ENCODE measurements at regions not wholly inside any gene's neighbourhood (a gene's known extent, or its start where the extent isn't known, plus 50 kb on each side); places are given as distances from the start of the nearest gene placed in this dataset.

DNA sequence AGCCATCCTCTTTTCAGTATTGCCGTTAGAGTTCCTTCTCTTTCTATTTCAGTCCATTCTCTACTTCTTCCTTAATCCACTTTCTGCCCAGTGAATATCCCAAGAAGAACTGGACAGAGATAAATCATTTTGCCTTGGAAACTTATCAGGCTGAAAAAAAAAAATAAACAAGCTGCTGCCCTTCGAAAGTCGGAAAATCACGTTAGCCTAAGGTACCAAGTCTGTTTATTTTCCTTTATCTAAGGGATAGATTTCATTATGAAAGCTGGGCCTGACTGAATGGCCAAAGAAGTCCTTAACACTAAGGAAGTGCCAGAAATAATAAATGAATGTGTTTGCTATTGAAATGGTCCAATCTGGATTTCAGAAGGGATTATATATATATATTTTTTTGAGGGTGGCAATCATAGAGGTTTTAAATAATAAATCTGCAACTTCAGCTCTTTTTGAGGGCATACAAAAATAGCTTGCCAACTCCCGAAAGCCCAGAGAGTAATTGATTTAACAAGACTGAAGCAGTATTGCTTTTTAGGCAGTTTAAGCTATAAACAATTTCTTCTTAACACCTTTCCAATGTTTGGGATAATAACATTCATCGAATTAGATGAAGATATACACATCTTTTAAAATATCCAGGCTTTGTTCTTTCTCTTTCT lies 127.0 kb upstream of the STMND1 start:
- no peak for DNase-seq

DNA sequence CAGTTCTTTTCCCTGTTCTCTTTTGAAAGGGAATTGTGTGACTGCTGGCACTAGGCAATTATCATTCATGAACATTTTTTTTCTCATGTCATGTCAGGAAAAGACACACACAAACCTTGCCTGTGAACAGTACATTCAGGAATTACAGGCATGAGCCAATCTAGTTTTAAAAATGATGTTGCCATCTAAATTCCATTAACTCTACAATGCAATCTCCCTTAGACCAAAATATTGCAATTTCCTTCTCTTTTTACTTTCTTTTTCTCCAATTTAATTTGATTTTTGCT lies 127.5 kb upstream of the STMND1 start:
- DNase-seq: no peak

DNA sequence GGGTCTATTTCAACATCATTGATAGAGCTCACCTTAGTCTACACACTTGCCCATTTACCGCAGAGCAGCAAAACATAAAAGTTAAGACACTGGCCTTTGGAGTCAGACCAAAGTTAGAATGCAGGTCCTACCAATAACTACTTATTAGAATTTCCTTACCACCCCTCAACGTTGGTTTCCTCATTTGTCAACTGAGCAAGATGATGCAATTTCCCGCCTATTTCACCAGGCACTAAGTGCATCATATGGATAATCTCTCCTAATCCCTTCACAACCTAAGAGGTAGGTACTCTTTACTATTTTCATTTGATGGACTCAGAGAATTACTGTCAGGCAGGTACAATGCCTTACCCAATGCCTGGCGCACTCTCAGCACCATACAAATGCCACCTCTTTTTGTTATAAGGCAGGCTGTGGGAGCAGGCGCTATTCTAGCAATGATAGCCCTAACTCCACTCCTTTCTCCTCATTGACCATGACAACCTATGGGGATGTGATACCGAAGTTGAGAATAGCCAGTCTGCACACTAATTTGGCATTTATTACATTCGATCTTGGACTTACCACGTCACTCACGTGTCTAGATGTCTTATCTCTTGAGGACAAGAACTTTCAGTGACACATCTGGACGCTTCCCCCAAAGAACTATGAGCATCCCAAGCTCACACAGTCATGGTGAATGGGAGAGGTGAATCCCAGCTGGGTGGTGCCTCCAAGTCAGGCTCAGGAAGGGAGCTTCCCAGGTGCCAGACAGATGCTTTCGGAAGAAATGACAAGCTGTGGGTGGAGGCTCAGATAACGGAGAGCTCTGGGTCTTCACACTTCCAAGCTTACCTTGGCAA lies 128.1 kb upstream of the STMND1 start:
- no peak for DNase-seq

DNA sequence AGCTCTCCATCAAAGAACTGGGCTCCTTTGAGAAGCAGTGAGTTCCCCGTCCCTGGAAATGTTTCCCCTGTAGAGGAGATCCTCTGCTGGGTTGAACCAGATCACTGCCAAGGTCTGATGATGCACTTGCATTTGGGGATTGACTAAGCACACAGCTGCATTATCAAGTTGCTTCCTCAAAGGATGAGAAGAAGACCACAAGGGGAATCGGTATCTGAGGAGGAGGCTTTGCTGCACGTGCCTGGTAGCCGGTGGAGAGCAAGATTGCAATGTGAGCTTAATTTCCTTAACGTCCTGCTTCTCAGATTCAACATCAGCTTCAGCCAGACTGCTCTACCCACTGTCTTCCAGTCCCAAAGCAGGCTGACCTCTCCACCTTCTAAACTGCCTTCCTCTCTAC lies 128.8 kb upstream of the STMND1 start:
- DNase-seq: no peak

DNA sequence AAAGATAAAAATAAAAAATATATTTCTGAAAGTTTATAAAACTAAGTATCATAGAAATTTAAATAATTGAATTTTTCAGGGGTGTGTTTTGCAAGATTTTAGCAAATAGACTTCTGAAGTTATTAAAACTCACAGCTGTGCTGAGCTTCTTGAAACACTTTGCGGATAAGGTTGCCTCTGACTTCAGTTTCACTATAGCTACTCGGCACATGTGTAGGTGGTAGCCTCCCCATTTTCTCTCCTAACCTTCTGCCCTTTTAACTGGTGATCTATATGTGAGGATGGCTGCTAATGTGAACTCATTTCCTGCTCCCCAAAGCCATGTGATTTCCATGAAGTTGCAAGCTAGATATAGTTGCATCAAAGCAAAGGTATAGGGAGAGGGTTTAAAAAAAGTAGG lies 129.3 kb upstream of the STMND1 start:
- DNase-seq: no peak

DNA sequence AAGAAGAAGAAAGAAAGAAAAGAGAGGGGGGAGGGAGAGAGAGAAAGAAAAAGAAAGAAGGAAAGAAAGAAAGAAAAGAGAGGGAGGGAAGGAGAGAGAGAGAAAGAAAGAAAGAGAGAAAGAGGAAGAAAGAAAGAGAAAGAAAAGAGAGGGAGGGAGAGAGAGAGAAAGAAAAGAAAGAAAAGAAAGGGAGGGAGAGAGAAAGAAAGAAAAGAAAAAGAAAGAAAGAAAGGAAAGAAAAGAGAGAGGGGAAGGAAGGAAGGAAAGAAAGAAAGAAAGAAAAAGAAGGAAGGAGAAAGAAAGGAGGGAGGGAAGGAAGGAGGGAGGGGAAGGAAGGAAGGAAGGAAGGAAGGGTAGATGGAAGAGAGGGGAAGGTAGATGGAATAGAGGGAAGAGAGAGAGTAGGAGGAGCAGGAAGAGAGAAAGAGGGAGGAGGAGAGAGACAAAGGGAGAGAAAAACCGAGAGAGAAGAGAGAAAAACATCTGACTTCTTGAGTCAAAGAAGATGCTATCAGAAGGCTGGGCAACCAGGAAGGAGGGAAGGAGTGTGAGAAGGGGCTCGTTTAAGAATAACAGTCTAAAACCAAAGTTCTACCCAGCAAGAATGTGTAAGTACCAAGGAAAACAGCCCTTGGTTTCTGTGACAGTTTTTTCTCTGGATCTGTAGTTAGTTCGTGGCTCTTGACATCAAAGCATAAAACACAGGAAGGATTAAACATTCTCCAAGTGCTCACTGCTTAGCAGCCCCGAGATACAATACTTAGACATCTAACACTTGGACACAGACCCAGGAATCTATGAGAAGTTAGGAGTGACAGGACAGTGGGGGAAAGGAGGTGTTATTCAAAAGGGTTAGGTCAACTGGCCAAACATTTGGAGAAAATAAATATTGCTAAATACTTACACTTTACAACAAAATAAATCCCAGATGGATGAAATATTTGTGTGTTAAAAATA lies 131.9 kb upstream of the STMND1 start:
- DNase-seq: no peak

DNA sequence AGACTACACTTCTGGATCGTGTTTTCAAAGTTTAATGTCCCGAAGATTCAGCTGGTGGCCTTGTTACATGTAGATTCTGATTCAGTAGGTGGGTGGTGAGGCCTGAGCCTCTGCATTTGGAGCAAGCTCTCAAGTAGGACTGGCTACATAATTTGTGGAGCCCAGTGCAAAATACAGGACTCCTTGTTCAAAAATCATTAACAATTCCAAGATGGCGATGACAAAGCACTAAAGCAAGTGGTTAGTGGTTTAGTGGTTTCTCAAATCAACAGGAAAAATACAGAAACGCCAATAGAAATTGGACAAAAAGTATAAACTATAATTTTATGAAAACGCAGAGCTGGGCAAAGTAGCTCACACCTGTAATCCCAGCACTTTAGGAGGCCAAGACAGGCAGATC lies 133.7 kb upstream of the STMND1 start:
- DNase-seq: no peak

DNA sequence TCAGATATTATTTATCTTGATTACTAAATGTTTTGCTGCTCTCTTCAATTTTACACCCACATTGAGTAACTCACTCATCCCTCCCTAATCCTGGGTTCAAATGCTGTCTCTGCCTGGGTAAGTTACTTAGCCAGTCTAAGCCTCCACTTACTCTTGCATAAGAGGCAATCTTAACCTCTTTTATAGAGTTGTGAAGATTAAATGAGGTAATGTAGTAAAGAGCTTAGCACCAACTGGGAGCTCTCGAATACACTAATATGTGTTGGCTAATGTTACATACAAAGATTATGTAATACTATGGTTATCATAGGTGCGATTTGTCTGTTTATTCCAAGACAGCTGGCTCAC lies 134.4 kb upstream of the STMND1 start:
- no peak for DNase-seq

DNA sequence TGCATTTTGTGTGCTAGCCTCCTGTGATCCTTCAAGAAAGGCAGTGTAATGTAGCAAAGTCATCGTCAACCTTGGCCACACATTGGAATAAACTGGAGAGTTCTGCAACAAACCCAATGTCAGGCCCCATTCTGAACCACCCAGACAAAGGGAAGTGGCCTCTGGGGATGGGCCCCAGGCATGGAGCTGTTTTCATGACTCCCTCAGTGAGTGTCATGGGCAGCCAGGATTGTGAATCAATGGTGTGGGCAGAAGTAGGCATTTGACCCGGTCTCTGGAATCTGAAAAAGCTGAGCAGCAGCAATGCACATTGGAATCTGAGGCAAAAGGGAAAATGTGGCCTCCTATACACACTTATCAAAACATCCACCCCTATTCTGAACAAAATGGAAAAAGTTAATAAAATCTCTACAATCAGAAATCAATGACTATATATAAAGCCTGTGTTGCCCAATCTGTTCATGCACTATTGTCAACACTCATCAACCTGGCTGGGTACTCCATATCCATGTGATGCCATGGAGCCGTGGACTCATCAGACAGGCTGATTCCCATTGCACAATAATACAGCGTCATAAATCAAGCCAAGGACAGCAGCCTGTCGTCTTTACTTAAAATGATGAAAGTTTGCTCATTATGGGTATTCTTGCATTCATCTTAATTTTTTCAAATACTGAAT lies 134.9 kb upstream of the STMND1 start:
- no peak for DNase-seq

DNA sequence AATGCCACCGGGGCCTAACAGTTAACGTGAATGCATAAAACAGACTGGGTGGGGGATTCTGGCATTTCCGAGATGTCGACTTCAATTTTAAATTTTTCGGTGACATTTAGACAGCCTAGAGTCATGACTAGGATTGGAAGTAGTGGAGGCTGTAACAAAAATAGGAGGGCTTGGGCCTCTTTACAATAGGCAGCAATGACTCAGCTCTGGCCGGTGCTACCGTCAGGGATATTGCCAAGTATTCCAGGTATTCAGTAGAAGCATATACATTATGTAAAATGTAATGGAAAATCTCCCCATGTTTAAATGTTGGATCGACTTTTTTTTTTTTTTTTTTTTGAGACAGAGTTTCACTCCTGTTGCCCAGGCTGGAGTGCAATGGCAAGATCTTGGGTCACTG lies 136.2 kb upstream of the STMND1 start:
- DNase-seq: no peak

DNA sequence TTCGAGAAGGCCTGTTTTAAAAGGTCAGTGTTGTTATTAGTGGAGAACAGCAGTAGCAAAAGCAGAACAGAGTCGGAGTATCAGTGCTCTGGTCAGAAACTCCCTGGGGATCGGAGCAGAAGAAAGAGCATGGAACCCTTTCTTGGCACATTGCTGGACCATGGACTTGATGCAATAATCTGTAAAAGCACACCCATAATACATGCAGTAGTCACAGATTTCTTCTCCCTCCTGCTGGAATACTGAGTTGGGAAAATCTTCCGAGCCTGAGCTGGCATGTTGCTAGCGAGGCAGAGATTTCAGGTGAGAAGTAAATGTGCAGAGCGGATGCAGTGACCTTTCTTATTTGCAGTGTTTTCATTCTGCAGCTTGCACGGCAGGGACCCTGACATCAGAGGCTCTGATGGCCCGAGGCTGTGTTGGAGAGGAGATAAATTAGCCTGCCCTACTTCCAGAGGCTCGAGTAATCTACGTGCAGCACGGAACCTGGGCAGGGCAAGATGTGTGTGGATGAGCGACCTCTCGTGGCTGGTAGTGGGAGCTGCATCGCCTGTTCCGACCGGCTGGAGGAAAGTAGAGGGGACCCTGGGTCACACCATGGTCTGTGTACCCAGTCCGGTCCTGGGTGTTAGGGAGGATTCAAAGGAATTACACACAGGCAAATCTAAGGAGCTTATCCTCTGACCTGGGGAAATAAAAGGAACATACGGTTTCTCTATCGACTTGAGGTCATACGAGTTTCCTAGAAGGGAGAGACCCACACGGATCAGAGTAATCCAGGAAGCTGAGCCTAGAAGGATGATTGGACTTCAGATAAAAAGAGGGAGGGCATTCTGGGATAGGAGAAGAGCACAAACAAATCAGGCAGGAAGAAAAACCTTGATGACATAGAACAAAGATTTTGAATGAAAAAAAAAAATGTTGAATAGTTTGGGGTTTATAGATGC lies 137.0 kb upstream of the STMND1 start:
- peak; percentile 76 for DNase-seq

DNA sequence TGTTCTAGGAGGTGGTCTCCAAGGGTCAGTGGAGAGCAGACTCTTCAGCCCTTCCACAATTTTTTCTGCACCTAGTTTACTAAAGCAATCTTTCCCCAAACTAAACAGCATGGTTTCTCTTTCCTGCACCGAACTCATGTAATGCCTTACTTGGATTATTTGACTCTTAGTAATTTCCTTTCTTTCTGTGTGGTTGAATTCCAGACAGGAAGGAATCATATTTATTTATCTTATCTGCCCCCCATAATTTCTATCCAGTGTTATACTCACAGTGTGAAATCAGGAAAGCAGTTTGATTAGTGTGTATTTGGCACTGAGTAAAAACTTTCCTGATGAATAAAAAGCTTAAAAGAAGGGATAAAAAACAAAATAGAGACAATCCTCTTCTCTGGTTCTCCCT lies 140.3 kb upstream of the STMND1 start:
- no peak for DNase-seq

DNA sequence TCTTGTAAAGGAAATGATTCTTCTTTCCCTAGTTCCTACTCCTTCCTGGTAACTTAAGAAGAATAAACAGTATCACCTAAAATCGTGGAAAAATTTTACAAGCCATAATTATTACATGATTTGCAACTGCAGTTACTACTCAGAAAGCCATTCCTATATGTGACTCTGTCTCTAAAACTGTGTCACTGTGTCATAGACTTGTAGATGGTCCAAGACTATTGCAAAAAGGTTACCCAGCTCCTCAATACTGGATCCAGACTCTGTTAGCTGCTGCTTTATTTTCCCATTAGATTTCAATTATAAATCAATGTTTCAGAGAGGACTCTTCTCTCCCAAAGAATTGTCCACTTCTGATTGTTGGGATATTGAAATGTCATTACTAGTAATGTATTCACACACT lies 142.1 kb upstream of the STMND1 start:
- DNase-seq: no peak

DNA sequence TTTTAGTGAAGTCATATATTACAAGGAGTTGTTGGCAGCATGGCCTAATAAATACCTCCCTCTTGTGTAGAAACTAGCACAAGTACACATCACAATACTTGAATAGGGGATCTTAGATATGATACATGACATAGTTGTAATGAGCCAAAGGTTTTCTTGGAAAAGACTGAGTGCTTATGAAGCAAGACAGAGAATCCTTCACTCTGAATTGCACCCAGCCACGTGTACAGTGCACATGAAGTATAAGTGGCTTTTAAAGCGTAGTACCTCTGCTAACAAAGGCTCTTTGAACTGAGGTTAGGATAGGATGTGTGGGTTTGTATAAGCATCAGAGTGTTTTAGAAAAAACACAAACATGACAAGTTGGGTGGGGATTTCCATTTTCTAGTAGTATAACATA lies 145.5 kb upstream of the STMND1 start:
- no peak for DNase-seq

DNA sequence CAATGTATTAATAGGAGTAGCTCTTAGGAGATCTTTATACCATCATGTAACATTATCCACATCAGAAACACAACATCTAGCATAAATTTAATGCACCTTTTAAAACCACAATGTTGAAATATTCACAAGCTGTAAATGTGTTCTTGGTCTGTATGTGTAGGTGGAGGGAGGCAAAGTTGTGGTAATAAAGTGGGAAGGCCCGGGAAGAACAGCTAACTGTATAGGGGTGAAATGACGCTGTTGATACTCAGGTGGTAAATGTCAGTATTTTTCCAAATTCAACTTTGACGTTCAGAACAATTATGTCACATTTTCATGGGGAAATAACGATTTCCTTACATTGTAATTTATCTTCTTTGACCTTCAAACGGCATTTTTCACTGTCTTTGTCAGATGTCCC lies 146.0 kb upstream of the STMND1 start:
- DNase-seq: no peak

DNA sequence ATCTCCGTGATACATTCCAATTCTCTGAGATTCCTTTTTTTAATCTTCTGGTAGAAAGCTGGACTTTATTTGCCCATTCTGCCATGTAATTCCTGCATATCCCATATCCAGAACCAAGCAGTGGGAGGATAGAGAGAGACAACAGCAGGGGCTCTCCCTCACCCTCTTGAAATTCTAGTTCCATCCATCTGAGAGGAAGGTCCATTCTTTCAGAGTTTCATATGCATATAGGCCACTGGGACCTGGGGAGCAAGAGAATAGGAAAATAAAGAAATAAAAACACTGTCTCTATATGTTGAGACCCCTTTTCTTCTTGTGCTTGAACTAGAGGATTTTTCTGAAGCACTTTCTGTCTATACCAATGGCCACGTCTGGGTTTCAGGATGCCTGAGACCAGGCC lies 147.9 kb upstream of the STMND1 start:
- no peak for DNase-seq

DNA sequence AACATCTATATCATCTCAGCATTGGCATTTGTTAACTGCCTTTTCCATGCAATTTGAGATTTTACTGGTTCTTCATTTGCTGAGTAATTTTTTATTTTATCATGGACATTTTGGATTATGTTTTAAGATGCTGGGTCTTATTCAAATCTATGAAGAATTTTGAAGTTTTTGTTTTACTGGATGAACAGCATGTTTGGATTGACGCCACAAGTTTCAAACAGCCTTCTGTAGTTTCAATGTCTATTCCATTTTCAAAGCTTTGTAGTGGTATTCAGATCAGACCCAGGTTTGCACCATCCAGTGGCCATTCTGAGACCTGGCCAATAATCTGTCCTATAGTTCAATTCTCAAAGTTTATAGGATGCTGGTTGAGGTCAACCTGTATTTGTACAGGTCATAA lies 148.4 kb upstream of the STMND1 start:
- DNase-seq: no peak

DNA sequence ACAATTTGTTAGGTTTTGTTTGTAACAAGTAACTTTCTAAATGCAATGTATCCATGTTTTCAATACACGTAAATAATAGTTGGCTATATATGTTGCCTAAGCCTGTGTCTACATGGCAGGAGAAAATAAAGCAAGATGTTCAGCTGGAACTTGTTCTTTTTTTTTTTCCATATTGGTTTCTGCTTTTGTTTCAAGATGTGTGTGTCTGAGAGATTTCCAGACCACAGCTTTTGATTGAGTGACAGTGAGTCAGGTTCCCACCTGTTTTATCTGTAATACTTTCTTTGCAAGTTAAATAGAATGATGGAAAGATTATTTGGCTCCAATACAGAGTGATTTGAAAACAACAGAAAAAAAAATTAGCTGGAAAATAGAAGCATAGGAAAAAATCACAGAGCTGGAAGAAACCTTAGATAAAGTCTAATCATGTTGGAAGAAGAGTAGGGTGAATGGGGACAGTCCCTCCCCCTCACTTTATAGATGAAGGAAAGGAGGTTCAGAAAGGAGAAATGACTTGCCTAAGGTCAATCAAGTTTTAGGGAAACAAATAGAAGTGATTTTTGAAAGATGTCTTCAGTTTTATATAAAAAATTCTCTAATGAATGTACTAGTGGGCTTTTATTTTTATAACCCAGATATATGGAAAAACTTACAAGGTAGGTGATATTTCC lies 150.9 kb upstream of the STMND1 start:
- DNase-seq: no peak

DNA sequence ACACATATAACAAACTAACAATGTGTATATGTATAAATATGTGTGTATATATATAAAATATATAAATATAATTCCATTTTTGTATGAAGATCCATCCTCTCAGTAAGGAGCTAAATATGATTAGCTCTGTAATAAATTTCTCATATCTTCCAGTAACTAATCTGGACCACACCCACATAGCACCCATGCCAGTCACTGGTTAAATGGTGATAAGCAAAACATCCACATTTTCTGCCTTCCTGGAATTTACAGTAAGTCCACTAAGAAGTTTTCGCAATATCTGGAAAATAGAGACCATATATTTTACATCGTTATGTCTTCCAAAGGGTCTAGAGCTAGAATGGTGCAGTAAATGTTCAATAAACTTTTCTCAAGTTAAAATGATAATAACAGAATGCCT lies 151.5 kb upstream of the STMND1 start:
- no peak for DNase-seq

DNA sequence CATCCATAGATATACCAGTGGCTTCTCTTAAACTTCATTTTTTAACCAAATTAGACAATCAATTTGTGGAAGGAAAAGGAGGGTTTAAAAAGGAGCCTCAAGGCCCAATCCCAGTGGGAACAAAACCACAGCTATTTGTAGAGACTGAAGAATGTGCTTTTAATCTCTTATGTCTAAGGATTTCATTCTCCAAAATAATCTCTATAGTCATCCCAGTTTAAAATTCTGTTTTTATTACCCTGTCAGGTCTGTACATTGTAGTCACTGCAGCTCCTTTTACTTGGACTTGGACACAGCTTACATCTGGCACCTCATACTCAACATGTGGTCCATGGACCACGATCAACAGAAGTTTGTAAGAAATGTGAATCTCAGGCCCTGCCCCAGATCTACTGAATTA lies 152.1 kb upstream of the STMND1 start:
- no peak for DNase-seq

DNA sequence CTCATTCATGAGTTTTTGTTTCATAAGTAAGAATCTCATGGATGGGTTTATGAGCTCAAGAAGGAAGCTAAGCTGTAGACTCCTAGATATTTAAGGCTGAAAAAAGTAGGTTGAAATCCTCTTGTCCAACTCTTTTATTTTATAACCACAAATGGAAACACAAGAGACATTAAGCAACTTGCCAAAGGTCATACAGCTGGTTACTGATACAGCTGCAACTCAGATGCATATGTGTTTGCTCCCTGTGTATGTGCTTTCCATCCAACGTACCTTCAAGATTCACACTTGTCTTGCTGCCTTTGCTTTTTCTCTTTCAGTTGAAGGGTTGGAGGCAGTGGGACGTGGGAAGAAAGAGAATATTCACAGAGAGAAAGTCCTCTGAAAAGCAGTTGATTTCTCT lies 153.5 kb upstream of the STMND1 start:
- no peak for DNase-seq
